DMS 273 treated with DMSO at 0.1 percent for 48 hours (cell line): ENCODE measurements at regions not wholly inside any gene's neighbourhood (a gene's known extent, or its start where the extent isn't known, plus 50 kb on each side); places are given as distances from the start of the nearest gene placed in this dataset.

Experiments
- DNase-seq: peaks from one replicate; lab custom pipeline; 2025; lab: John Stamatoyannopoulos, UW

DNA sequence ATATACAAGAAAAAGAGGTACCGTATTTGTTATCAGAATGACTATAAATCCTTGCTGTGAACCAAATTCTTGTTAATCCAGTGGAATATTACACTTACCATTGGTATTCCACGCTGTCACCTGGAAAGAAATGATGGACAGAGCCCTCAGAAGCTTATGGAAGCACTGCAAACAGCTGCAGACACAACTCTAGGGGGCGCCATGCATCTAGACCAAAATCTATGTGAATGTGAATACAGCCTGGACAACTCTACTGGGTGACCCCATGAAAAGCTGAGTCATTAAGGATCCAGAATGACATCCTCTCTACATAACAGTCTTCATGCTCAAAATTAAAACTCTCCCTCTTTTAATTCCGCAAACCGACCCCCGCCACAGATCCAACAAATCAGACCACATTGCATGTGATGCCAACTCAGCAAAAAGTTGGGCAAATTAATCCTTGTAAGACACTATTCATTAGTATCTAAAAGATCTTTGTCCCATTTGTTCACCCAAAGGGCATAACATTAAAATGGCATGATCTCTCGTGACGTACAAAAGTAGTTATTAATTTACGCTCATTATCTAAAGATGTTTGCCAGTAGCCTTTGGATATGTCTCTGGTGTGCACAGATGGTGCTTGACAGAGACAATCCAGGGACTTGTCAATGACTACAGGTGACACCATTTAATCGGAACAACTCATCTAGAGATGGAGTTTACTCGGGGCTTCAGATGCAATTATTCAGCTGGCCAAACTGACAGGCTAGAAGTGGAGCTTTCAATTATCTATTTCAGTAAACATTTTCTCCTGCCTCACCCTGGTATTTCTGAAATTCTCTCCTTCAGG is 552.7 kb upstream of the PSMD7 start:
- no peak for DNase-seq

DNA sequence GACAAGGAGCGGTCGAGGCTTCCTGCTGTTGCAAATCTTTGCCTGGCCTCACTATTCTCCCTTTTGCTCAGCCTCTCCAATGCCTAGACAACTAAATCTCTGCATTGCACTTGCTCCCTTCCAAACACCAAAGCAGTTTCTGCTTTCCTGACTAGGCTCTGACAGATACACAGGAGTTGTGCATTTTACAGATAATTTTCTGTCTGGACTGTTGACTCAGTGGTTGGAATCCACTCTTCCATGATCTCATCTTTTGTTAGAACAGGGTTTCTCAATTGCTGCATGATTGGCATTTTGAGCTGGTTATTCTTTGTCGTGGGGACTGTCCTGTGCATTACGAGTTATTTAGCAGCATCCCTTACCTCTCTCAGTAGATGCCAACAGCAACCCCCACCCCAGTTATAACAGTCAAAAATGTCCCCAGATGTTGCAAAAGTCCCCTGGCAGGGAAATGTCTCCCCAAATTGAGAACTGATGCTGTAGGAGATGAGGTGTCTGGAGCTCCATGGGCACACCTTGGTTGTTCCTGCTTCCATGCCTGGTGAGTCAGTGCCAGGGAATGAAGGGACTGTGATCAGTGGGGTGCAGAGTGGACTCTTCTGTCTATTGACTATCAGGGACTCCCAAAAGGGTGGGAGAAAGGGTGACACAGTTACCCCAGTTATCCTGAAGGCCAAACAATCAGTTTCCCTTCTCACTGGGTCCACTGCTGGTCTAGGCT is 557.4 kb upstream of the PSMD7 start:
- DNase-seq = no peak

- no peak for DNase-seq
These were observed 558.3 kb upstream of the PSMD7 start for GRCh38 chr16:73738266-73738665.

- DNase-seq = no peak
These were observed 559.0 kb upstream of the PSMD7 start for GRCh38 chr16:73737637-73738036.

- no peak for DNase-seq
These were observed 560.7 kb upstream of the PSMD7 start for GRCh38 chr16:73735954-73736353.

DNA sequence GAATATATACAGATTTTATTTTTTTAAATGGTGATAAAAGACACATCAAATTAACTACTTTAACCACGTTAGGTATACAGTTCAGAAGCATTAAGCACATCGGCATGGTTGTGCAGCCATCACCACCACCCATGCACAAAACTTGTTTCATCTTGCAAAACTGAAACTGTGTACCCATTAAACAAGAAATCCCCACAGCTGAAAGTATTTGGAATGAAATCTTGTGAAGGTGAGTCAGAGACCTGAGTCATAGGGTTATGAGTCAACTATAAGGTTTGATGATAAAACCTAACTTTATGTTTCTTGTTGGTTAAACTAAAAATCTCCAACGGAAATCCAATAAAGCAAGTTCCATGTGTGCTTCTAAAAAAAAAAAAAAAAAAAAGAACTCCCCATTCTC is 561.6 kb upstream of the PSMD7 start:
- no peak for DNase-seq

DNA sequence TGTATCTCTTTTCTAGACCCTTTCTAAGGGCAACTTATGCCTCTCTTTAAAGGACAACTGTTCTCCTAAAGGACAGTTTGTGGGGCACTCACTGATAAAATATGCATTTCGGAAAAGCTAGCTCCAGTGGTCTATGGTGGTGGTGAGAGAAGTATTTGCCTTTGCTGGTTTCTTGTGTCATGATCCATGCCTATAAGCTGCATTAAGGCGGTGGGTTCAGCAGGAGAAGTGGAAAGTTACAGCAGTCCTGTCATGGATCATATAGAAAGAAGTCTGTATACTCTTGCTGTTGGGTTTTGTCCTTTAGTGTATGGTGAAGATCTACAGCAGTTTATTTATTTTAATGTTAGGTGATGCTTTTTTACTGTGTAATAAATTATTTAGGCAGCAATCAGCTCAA is 563.9 kb upstream of the PSMD7 start:
- DNase-seq = no peak

GRCh38 chr16:73732143-73732542 is 564.5 kb upstream of the PSMD7 start:
- no peak for DNase-seq

GRCh38 chr16:73730481-73731090 is 566.0 kb upstream of the PSMD7 start:
- DNase-seq = no peak

- DNase-seq = no peak
These were observed 571.5 kb upstream of the PSMD7 start for GRCh38 chr16:73725156-73725555.

- DNase-seq = no peak
These were observed 572.1 kb upstream of the PSMD7 start for GRCh38 chr16:73724503-73724902.

DNA sequence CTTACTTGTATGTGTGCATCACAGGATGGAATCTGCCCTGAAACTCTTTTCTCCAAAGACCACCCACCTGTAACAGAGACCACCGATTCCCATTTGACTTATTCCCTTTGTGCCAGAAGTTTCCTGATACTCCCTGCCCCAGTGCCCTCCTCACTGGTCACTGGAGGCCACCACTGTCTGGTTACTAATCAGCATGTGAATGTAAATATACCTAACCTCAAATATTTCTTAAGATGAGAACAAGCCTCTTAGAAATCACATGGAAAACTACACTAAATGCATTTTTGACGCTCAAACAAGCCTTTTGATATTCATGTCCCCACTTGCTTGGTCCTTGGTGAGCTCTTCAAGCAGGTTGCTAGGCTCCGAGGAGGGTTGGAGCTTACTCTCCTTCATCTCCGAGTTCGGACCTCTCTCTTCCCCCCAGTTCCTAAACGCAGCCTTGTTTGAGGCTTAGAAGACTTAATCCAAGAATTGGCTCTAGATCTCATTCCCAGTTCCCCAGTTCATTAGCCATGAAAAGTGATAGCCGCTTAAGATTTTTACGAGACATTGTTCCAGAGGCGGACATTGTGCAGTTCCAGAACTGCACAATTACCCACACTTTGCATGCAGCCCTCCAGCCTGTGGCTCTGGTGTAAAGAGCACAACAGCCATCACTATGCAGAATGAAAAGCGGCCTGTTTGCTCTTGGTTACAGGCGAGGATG is 579.2 kb upstream of the PSMD7 start:
- DNase-seq = no peak

DNA sequence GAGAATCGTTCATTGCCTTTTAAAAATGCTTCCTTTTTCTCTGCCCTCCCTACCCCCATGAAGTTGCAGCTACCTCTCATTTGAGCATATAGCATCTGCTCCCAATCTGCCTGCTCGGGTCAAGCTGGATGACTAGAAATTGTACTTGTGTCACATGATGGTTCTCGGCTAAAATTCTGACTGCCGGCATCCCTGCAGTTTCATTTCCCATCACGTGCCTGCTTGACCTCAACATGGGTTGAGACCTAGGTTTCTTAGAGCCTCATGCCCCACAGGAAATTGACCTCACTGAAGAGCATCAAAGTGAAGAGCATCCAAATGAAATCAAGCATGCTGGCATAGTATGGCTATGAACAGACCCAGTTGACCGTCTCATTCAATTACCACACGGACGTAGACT is 581.6 kb upstream of the PSMD7 start:
- DNase-seq = no peak

DNA sequence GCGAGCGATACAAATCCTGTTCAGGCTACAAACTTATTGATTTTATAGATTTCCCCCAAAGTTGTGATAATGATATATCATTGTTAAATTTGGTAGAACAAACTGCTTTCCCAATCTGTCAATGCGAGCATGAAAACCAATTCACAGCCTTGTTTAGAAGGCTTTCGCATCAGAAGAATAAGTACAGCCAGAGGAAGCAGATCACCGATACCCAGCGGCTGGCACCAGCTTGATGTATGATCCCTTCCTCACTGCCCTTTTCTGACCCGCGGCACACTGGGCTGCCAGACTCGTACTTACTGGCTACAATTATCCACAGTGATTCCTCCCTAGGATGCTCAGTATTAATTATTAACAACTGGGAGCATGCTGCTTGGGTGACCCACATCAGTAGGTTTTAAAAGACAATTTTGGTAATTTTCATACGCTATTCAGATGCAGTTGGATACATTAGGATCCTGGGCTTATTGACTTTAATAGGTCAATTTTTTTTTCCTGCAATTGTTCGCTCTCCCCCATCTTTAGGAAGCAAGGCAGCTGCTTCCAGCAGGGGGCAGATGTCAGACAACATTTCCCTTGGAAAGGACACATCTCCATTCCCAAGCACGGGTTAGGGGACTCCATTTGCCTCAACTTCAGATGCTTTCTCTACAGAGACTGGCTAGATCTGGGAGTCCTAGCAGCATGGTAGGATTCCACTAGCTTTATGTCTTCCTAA is 582.7 kb upstream of the PSMD7 start:
- peak; percentile 2 for DNase-seq

GRCh38 chr16:73713251-73713650 is 583.4 kb upstream of the PSMD7 start:
- no peak for DNase-seq

GRCh38 chr16:73711406-73712080 is 585.1 kb upstream of the PSMD7 start:
- DNase-seq = no peak

GRCh38 chr16:73710526-73710925 is 586.1 kb upstream of the PSMD7 start:
- no peak for DNase-seq

DNA sequence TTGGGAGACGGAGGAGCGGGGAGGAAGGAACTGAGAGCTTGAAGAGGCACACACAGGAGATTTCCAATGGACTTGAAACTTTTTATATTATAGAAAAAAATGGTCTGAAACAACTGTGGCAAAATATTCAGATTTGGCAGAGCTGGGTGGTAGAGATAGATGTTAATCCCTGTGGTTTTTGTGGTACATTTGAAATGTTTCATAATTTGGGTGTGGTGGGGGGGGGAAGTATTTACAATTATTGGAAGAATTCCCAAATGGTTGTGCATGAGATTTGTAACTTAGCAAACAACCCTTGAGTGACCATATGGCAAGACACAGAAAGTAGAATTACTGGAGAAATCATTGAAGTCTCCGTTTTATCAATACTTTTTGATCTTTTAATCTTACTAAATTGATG is 588.8 kb upstream of the PSMD7 start:
- DNase-seq = no peak

DNA sequence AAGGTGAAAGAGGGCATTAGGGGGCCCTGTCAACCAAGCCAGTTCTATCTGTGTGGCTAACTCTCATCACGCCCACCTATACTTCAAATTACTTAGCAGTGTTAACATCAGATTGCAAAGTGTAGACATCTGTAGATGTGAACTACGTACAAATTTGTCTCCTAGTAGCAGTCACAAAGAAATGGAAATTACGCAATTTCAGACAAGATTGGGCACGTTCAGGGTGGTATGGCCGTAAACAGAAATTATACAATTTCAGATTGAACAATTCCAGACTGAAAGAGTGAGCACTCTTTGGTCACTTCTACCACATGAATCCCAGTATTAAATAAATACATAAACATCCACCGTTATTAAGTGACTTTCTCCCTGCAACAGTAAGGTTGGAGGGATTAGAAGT is 592.7 kb upstream of the PSMD7 start:
- DNase-seq = no peak

DNA sequence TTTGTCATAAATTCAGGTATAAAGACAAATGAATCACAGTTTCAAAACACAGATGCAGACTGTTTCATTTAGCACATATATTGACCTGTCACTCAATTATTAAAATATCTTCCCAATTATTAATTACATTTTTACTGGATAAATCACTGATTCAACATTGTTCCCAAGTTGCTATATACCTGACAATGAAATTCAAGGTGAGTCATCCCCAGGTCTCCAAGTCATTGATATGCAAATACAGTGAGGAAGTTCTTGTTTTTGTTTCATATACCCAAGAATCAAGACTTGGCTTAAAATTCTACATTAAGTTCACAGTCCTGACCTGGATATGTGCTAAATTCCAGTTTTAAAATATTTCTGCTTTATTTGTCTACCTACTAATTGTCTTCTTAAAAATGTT is 599.3 kb upstream of the PSMD7 start:
- DNase-seq = no peak

DNA sequence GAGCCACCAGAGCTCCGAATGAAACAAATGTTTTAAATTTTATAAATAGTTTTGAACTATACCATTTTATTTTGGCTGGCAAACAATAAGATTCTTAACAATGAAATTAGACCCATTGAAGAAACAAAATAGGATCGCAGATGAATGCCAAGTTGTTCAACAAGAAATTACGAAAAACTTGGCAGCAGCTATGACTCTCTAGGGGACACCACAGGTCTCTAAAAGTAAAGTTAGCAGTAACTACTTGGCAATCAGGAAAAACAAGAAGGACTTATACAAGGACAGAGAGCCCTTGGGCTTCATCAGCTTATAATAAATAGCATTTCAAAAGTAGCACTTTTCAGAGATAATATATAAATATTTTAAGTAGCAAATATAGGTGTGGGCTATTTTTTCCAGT is 603.8 kb upstream of the PSMD7 start:
- DNase-seq = no peak
